ENCODE measurements at regions not wholly inside any gene's neighbourhood (a gene's known extent, or its start where the extent isn't known, plus 50 kb on each side); places are given as distances from the start of the nearest gene placed in this dataset.

DNA sequence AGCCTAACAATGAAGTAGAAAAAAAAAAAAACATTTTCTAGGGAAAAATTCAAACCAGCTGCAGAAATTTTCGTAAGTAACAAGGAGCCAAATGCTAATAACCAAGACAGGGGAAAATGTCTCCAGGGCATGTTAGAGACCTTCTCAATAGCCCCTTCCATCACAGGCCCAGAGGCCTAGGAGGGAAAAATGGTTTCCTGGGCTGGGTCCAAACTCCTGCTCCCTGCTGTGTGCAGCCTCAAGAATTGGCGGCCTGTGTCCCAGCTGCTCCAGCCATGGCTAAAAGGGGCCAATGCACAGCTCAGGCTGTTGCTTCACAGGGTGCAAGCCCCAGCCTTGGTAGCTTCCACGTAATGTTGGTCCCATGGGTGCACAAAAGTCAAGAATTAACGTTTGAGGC is 266.2 kb downstream of the ZEB2 start:
- ChIA-PET POLR2A (ENCODE audit: low non-redundant PET) (no interaction called here), CTCF (no interaction called here)
- intact Hi-C loops (cut with micrococcal nuclease; ENCODE audit: unreplicated experiment): no loop called here
- no peak for DNase-seq (ENCODE audit: low spot score)
- H3K27me3 ChIP-seq (replicated peaks; ENCODE audit: insufficient read depth, low read depth, low read length, poor library complexity): no peaks in the 10 kb centered on the region
- TF ChIP-seq EZH2 (IDR thresholded peaks at IDR 0.05; ENCODE audit: borderline replicate concordance, low read depth, low read length, poor library complexity, severe bottlenecking): no peak
- TF ChIP-seq, protein P1, sequence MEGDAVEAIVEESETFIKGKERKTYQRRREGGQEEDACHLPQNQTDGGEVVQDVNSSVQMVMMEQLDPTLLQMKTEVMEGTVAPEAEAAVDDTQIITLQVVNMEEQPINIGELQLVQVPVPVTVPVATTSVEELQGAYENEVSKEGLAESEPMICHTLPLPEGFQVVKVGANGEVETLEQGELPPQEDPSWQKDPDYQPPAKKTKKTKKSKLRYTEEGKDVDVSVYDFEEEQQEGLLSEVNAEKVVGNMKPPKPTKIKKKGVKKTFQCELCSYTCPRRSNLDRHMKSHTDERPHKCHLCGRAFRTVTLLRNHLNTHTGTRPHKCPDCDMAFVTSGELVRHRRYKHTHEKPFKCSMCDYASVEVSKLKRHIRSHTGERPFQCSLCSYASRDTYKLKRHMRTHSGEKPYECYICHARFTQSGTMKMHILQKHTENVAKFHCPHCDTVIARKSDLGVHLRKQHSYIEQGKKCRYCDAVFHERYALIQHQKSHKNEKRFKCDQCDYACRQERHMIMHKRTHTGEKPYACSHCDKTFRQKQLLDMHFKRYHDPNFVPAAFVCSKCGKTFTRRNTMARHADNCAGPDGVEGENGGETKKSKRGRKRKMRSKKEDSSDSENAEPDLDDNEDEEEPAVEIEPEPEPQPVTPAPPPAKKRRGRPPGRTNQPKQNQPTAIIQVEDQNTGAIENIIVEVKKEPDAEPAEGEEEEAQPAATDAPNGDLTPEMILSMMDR (conservative IDR thresholded peaks at IDR 0.05; ENCODE audit: low read depth, low read length): no peak
- no peaks in the 10 kb centered on the region for H3K36me3 ChIP-seq (ENCODE audit: insufficient read depth, low read length, poor library complexity, severe bottlenecking)
- BruUV-seq (replicated peaks): no TSS peak
- H3K4me3 ChIP-seq (ENCODE audit: low read depth, low read length, poor library complexity, severe bottlenecking): no peak overlapping the region
- peaks cover 35% of the 10 kb centered on the region for H3K9me3 ChIP-seq (ENCODE audit: low read depth, low read length, poor library complexity, severe bottlenecking)
- no peak overlapping the region for H3K27ac ChIP-seq (ENCODE audit: low read depth, low read length, poor library complexity, severe bottlenecking)
- H3K4me1 ChIP-seq (ENCODE audit: insufficient read depth, low read length, poor library complexity, severe bottlenecking): no peaks in the 10 kb centered on the region

DNA sequence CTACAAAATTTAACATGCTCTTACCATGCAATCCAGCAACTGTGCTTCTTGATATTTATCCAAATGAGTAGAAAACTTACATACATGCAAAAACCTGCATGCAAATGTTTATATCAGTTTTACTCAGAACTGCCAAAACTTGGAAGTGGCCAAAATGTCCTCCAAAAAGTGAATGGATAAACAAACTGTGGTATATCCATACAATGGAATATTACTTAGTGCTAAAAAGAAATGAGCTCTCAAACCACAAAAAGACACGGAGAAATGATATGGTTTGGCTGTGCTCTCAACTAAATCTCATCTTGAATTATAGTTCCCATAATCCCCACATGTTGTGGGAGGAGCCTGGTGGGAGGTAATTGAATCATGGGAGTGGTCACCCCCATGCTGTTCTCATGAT is 267.2 kb downstream of the ZEB2 start:
- Histone ChIP-seq H3K9me3 (ENCODE audit: low read depth, low read length, poor library complexity, severe bottlenecking) (peaks cover 26% of the 10 kb centered on the region), H3K27ac (ENCODE audit: low read depth, low read length, poor library complexity, severe bottlenecking) (no peak overlapping the region), H3K4me1 (ENCODE audit: insufficient read depth, low read length, poor library complexity, severe bottlenecking) (no peaks in the 10 kb centered on the region), H3K36me3 (ENCODE audit: insufficient read depth, low read length, poor library complexity, severe bottlenecking) (no peaks in the 10 kb centered on the region), H3K4me3 (ENCODE audit: low read depth, low read length, poor library complexity, severe bottlenecking) (no peak overlapping the region), H3K27me3 (replicated peaks; ENCODE audit: insufficient read depth, low read depth, low read length, poor library complexity) (no peaks in the 10 kb centered on the region)
- no peak for DNase-seq (ENCODE audit: low spot score)
- CTCF ChIA-PET: no interaction called here
- TF ChIP-seq, protein P1 (conservative IDR thresholded peaks at IDR 0.05; ENCODE audit: low read depth, low read length): no peak
- TF ChIP-seq EZH2 (IDR thresholded peaks at IDR 0.05; ENCODE audit: borderline replicate concordance, low read depth, low read length, poor library complexity, severe bottlenecking): no peak
- POLR2A ChIA-PET (ENCODE audit: low non-redundant PET): no interaction called here
- no TSS peak for BruUV-seq (replicated peaks)
- intact Hi-C loops (cut with micrococcal nuclease; ENCODE audit: unreplicated experiment): no loop called here

DNA sequence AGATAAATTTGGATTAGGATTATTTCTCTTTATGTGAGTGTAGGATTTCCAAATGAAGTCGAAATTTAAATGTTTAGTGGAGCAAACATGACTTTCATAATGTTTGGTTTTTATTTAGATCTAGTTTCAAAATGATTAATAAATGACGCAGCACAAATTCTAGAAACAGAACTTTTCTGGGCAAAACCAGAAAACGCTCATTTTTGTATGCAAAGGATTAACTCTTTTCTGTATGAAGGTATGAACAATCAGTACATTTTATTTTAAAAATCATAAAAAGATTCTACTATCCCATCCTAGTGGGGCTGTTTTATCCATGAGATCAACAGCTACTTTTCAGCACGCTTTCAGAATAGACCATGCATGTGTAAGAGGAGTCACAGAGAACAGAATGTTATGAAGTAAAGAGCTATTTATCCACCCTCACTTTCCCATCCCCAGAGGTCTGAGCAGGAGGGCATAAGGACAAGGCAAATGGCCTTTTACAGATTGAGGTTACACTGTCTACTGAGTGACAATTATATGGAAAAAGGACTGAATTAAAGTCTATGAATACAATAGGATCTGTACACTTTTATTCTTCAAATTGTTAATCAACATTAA is 270.8 kb downstream of the ZEB2 start:
- POLR2A ChIA-PET (ENCODE audit: low non-redundant PET): no interaction called here

More for the DNA sequence above, 270.8 kb downstream of the ZEB2 start:
- DNase-seq (ENCODE audit: low spot score): no peak
- no peak overlapping the region for H3K27ac ChIP-seq (ENCODE audit: low read depth, low read length, poor library complexity, severe bottlenecking)
- peaks cover 15% of the 10 kb centered on the region for H3K9me3 ChIP-seq (ENCODE audit: low read depth, low read length, poor library complexity, severe bottlenecking)
- no TSS peak for BruUV-seq (replicated peaks)
- H3K4me3 ChIP-seq (ENCODE audit: low read depth, low read length, poor library complexity, severe bottlenecking): no peak overlapping the region
- H3K27me3 ChIP-seq (replicated peaks; ENCODE audit: insufficient read depth, low read depth, low read length, poor library complexity): no peaks in the 10 kb centered on the region
- TF ChIP-seq, protein P1 (conservative IDR thresholded peaks at IDR 0.05; ENCODE audit: low read depth, low read length): no peak
- TF ChIP-seq EZH2 (IDR thresholded peaks at IDR 0.05; ENCODE audit: borderline replicate concordance, low read depth, low read length, poor library complexity, severe bottlenecking): no peak
- no peaks in the 10 kb centered on the region for H3K4me1 ChIP-seq (ENCODE audit: insufficient read depth, low read length, poor library complexity, severe bottlenecking)
- CTCF ChIA-PET: no interaction called here
- H3K36me3 ChIP-seq (ENCODE audit: insufficient read depth, low read length, poor library complexity, severe bottlenecking): no peaks in the 10 kb centered on the region
- intact Hi-C loops (cut with micrococcal nuclease; ENCODE audit: unreplicated experiment): no loop called here
